ENCODE measurements at regions not wholly inside any gene's neighbourhood (a gene's known extent, or its start where the extent isn't known, plus 50 kb on each side); places are given as distances from the start of the nearest gene placed in this dataset.

DNA sequence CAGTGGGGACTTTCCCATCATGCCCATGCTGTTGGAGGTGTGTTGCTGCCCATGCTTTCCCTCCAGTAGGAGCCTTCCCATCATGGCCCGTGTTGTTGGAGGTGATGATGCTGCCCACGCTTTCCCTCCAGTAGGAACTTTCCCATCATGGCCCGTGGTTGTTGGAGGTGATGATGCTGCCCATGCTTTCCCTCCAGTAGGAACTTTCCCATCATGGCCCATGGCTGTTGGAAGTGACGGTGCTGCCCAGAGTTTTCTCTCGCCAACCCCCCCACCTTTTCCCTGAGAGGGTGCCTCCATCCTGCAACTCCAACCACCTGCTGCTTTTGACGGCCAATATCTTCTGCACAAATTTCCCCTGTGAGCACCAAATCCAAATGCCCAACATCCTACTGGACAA, 205.7 kb downstream of the TOMM20 start:
- no peak for DNase-seq (ENCODE audit: low read depth)
- TF ChIP-seq, protein P1, sequence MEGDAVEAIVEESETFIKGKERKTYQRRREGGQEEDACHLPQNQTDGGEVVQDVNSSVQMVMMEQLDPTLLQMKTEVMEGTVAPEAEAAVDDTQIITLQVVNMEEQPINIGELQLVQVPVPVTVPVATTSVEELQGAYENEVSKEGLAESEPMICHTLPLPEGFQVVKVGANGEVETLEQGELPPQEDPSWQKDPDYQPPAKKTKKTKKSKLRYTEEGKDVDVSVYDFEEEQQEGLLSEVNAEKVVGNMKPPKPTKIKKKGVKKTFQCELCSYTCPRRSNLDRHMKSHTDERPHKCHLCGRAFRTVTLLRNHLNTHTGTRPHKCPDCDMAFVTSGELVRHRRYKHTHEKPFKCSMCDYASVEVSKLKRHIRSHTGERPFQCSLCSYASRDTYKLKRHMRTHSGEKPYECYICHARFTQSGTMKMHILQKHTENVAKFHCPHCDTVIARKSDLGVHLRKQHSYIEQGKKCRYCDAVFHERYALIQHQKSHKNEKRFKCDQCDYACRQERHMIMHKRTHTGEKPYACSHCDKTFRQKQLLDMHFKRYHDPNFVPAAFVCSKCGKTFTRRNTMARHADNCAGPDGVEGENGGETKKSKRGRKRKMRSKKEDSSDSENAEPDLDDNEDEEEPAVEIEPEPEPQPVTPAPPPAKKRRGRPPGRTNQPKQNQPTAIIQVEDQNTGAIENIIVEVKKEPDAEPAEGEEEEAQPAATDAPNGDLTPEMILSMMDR (conservative IDR thresholded peaks at IDR 0.05; ENCODE audit: low read depth, low read length), result no peak
- H3K4me3 ChIP-seq (ENCODE audit: low read length), result no peak overlapping the region

DNA sequence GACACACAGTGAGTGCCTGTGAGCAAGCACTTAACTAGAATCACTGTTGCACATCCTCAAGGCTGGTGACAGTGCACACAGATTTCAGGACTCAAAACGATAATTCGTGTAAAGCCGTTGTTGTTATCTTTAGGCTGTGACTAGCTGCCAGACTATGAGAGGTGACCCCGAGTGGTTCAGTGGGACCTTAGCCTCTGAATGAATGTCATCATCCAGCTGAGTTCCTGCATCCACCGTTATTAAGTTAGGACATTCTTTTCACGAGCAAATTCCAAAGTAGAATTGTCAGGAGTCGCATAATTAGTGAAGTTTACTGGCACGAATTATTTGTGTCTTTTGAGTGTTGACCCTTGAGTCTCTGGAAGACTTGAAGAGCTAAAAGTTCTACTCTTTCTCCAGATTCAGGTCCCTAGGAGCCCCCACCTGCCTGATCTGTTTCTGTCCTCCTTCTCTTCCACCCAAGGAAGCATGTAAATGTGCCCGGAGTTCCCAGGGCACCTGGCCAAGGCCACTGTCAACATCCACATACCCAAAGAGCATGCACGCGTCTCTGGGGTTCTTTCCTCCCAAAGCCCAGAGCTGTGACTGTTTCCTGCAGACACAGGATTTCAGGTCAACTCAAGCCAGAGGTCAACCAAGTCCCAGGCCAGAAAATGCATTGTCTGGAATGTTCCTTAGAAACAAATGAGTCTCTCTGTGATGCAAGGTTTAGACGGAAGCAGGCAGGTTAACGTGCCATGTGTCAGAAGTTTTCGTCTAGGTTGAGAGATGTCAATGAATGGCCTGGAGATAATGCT, 207.2 kb downstream of the TOMM20 start:
- peak; percentile 63 for DNase-seq (ENCODE audit: low read depth)
- TF ChIP-seq, protein P1 (conservative IDR thresholded peaks at IDR 0.05; ENCODE audit: low read depth, low read length), result no peak
- no peak overlapping the region for H3K4me3 ChIP-seq (ENCODE audit: low read length)

DNA sequence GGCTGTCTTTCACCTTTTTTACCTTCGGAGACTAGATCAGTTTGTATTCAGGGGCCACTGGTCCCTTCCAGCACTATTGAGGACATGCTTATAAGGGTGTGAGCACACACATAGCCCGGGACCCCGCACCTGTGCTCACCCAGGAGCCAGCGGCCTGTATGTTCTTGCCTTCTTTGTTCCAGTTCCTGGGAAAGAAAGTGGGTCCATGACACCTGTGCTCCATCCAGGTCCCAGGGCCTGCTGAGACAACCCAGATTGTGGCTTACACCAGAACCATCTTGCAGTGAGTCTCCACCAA, 207.8 kb downstream of the TOMM20 start:
- H3K4me3 ChIP-seq (ENCODE audit: low read length), result no peak overlapping the region

DNA sequence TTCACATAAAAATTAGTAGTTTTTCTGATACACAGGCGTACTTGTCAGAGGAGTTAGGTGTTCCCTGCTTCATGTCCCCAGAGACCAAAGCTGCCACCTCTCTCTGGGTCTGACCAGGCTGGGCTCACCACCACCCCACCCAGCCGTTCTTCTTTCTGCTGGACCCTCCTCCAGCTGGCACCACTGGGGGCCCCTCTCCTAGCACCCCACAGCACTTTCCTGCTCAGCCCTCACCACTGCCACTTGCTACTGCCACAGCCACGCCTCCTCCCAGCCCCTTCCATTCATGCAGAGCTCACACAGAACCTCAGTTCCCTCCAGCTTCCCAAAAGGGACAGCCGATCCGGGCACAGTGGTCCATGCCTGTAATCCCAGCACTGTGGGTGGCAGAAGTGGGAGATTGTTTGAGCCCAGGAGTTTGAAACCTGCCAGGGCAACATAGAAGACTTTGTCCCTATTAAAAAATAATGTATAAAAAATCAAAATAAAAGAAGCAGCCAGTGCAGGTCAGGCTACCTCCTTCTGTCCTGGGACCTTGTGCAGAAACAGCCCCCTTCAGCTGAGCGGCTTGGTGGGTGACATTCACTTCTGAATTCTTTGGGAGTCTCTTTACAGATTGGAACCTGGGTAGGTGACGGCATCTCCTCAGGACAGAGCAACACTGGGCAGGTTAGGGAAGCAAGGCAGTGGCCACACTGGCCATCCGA, 208.3 kb downstream of the TOMM20 start:
- TF ChIP-seq, protein P1 (conservative IDR thresholded peaks at IDR 0.05; ENCODE audit: low read depth, low read length), result no peak
- DNase-seq (ENCODE audit: low read depth), result no peak
- H3K4me3 ChIP-seq (ENCODE audit: low read length), result no peak overlapping the region

More for the DNA sequence above, 207.8 kb downstream of the TOMM20 start:
- TF ChIP-seq, protein P1 (conservative IDR thresholded peaks at IDR 0.05; ENCODE audit: low read depth, low read length), result no peak
- no peak for DNase-seq (ENCODE audit: low read depth)

DNA sequence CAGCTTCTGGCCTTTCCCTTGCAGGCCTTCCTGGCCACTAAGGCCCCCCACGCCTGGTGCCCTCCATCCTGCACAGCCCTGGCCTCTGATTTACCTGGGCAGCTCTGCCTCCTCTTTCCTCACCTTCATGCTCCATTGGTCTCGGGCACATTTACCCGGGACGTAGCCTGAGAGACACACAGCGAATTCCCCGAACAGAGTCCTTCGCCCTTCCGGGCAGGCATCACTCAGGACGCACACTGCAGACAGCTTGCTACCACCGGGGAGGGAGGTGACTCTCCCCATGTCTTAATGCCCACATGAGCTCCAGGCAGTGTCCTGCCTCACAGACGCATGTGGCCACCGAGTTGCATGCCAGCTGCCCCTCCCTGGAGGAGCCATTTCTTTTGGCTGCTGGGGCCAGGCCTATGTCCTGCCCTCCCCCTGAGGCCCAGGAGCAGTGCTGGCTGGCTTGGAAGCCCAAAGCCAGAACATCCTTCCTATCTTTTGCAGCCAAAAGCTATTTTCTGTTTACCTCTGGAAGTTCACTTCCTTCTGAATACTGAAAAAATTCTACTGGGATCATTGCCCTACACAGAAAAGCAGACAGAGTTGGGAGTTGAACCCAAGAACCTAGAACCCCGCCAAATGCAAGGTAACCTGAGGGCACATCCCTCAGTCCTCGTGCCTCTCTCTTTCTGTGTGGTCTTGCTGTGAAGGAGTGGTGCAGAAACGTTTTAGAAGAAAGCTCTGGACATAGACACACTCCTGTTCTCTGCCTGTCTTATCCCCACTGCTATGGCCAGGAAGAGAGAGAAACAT, 209.5 kb downstream of the TOMM20 start:
- DNase-seq (ENCODE audit: low read depth), result no peak
- no peak overlapping the region for H3K4me3 ChIP-seq (ENCODE audit: low read length)
- TF ChIP-seq, protein P1 (conservative IDR thresholded peaks at IDR 0.05; ENCODE audit: low read depth, low read length), result no peak

DNA sequence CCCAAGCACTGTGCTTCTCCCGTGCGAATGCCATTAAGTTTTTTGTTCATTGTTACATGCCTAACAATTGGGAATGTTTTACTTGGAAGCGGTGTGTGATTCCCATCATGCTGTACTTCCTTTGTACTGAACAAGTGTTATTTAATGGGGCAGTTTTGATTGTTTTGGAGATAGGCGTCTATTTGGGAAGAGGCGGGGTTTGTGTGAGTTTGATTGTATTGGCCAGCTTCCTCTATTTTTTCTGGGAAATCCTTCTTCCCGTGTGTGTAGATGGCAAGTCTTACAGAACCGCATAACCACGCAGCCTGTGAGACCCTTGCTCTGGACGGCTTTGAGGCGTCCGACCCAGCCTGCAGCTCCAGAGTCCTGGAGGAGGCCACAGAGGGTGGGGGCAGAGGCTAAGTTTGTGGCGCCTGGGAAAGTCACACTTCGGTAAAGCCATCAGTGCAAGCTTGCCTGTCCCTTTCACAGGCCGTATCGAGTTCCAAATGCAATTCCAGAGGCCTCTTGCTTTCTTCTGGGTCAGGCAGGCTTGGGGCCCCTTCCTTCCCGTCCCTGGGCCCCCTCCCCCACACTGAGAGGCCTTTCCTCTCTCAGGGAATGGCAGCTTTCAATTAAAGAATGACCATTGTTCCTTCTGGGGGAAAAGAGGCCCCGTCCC, 210.3 kb downstream of the TOMM20 start:
- no peak for DNase-seq (ENCODE audit: low read depth)
- TF ChIP-seq, protein P1 (conservative IDR thresholded peaks at IDR 0.05; ENCODE audit: low read depth, low read length), result no peak
- H3K4me3 ChIP-seq (ENCODE audit: low read length), result no peak overlapping the region

Measured in retinal pigment epithelial cell (primary cell).